ENCODE measurements at regions not wholly inside any gene's neighbourhood (a gene's known extent, or its start where the extent isn't known, plus 50 kb on each side); places are given as distances from the start of the nearest gene placed in this dataset.

GRCh38 chr9:69955536-69956355, 87.9 kb upstream of the MAMDC2 start:
- DNase-seq: peak in 1 of 2 donors; percentile 67
- H3K36me3 ChIP-seq: no peaks in the 10 kb centered on the region
- 71 to 74% methylated on average over 6 of the region's 6 CpGs for WGBS, 2 donors
- H3K9me3 ChIP-seq: no peaks in the 10 kb centered on the region
- no peak for TF ChIP-seq POLR2A (IDR thresholded peaks at IDR 0.05)
- TF ChIP-seq, protein P1, sequence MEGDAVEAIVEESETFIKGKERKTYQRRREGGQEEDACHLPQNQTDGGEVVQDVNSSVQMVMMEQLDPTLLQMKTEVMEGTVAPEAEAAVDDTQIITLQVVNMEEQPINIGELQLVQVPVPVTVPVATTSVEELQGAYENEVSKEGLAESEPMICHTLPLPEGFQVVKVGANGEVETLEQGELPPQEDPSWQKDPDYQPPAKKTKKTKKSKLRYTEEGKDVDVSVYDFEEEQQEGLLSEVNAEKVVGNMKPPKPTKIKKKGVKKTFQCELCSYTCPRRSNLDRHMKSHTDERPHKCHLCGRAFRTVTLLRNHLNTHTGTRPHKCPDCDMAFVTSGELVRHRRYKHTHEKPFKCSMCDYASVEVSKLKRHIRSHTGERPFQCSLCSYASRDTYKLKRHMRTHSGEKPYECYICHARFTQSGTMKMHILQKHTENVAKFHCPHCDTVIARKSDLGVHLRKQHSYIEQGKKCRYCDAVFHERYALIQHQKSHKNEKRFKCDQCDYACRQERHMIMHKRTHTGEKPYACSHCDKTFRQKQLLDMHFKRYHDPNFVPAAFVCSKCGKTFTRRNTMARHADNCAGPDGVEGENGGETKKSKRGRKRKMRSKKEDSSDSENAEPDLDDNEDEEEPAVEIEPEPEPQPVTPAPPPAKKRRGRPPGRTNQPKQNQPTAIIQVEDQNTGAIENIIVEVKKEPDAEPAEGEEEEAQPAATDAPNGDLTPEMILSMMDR (IDR thresholded peaks at IDR 0.05): no peak
- no peaks in the 10 kb centered on the region for H3K4me1 ChIP-seq
- H3K27ac ChIP-seq: peak overlapping the region in 1 of 3 donors; percentile 9
- no peak overlapping the region for H3K4me3 ChIP-seq (replicated peaks in 1 of 3)
- intact Hi-C loops (cut with DNase I): no loop called here
- no peaks in the 10 kb centered on the region for H3K27me3 ChIP-seq

GRCh38 chr9:69961843-69962242, 81.8 kb upstream of the MAMDC2 start:
- Histone ChIP-seq H3K9me3 (no peaks in the 10 kb centered on the region), H3K4me1 (no peaks in the 10 kb centered on the region), H3K36me3 (no peaks in the 10 kb centered on the region), H3K27ac (no peak overlapping the region), H3K4me3 (replicated peaks in 1 of 3) (no peak overlapping the region), H3K27me3 (no peaks in the 10 kb centered on the region)
- TF ChIP-seq, protein P1 (IDR thresholded peaks at IDR 0.05): no peak
- TF ChIP-seq POLR2A (IDR thresholded peaks at IDR 0.05): no peak
- intact Hi-C loops (cut with DNase I): no loop called here
- no peak for DNase-seq
- WGBS, 2 donors: 76 to 80% methylated on average over 1 of the region's 1 CpG

GRCh38 chr9:69963803-69964202, 79.8 kb upstream of the MAMDC2 start:
- H3K4me3 ChIP-seq (replicated peaks in 1 of 3): no peak overlapping the region
- no peak for TF ChIP-seq POLR2A (IDR thresholded peaks at IDR 0.05)
- TF ChIP-seq, protein P1 (IDR thresholded peaks at IDR 0.05): no peak
- H3K9me3 ChIP-seq: no peaks in the 10 kb centered on the region
- no peaks in the 10 kb centered on the region for H3K27me3 ChIP-seq
- no peak for DNase-seq
- no peak overlapping the region for H3K27ac ChIP-seq
- no peaks in the 10 kb centered on the region for H3K4me1 ChIP-seq
- 63 to 74% methylated on average over 9 of the region's 9 CpGs for WGBS, 2 donors
- H3K36me3 ChIP-seq: no peaks in the 10 kb centered on the region
- intact Hi-C loops (cut with DNase I): no loop called here

GRCh38 chr9:69964446-69964845, 79.2 kb upstream of the MAMDC2 start:
- TF ChIP-seq, protein P1 (IDR thresholded peaks at IDR 0.05): no peak
- no peak for TF ChIP-seq POLR2A (IDR thresholded peaks at IDR 0.05)
- no peak for DNase-seq
- intact Hi-C loops (cut with DNase I): no loop called here
- Histone ChIP-seq H3K36me3 (no peaks in the 10 kb centered on the region), H3K4me3 (replicated peaks in 1 of 3) (no peak overlapping the region), H3K9me3 (no peaks in the 10 kb centered on the region), H3K27me3 (no peaks in the 10 kb centered on the region), H3K27ac (no peak overlapping the region), H3K4me1 (no peaks in the 10 kb centered on the region)
- 93 to 100% methylated on average over 1 of the region's 1 CpG for whole genome bisulfite sequencing, 2 donors

DNA sequence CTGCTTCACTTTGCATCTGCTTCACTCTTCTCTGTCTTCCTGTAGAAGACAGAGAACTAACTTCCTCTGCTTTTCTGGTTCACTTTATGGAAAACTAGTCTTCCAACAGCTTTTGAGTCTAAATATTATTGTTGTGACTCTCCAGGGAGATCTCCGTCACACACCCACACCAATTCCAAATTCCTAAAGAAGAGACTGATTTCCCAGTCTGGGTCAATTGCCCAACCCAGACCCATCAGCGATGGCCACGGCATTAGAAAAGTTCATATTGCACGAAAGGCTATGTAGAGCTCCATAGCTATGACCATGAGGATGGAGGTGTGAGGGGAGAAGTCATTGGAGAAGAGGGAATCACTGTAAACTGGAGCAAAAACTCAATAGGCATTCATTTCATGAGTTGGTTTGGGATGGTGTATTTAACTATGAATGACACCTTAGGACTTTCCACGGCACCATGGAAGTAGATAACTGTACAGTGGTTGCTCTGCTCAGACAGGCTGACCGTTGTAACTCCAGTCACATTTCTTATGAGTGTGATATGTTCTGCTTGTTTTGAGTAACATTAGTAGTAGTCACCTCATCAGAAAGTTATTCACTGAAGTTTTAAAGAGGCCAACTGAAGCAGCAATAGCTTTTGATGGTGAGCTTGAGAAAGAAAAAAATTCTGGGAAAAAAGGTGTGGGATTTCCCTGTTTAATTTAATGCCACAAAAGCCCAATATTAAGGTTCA, 78.1 kb upstream of the MAMDC2 start:
- no peak for DNase-seq
- Histone ChIP-seq H3K4me1 (no peaks in the 10 kb centered on the region), H3K9me3 (no peaks in the 10 kb centered on the region), H3K27me3 (no peaks in the 10 kb centered on the region), H3K27ac (no peak overlapping the region), H3K4me3 (replicated peaks in 1 of 3) (no peak overlapping the region), H3K36me3 (no peaks in the 10 kb centered on the region)
- TF ChIP-seq, protein P1 (IDR thresholded peaks at IDR 0.05): no peak
- no peak for TF ChIP-seq POLR2A (IDR thresholded peaks at IDR 0.05)
- WGBS, 2 donors: 89 to 95% methylated on average over 6 of the region's 6 CpGs
- intact Hi-C loops (cut with DNase I): no loop called here

Measured in thyroid gland (tissue), 4 donors.